GM18502 (cell line): ENCODE measurements at regions not wholly inside any gene's neighbourhood (a gene's known extent, or its start where the extent isn't known, plus 50 kb on each side); places are given as distances from the start of the nearest gene placed in this dataset.
A peak's percentile ranks its signal among the peaks of the same experiment; 100 is the strongest.
"Not testable (repeated sequence)": the region's sequence is repeated elsewhere in the genome, so short reads cannot be mapped to it uniquely, and the experiment has no call there.

ENCODE experiments used
- ATAC-seq: cut with Tn5 transposase; IDR thresholded peaks from one replicate; pipeline ENCODE4 v1.9.1; 2021; ENCODE audit warnings: mild to moderate bottlenecking; ENCODE audit not compliant: unreplicated experiment, poor library complexity

DNA sequence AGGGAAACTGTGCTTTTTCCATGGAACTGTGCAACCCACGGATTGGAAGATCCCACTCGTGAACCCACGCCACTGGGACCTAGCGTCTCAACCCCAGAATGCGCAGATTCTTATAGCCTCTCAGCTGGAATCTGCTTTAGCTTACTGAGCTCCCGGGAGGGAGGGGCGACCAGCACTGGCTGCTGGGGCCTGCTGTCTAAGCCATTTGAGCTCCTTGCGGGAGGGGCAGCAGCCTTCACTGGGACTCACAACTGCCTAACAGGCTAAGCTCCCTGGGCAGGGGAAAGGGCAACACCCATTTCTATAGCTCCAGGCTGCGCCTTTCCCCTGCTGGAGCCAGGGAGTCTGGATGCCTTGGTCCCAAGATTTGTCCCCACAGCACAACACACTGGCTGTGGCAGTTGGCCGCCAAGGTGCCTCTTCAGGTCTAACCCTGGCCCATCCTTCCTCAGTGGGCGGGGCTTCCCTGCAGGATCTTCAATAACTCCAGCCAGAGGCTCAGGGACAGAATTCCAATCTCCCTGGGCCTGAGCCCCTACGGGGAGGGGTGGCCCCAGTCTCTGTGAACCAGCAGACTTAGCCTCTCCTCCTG is 451.7 kb upstream of the PITX2 start:
- ATAC-seq = no peak

DNA sequence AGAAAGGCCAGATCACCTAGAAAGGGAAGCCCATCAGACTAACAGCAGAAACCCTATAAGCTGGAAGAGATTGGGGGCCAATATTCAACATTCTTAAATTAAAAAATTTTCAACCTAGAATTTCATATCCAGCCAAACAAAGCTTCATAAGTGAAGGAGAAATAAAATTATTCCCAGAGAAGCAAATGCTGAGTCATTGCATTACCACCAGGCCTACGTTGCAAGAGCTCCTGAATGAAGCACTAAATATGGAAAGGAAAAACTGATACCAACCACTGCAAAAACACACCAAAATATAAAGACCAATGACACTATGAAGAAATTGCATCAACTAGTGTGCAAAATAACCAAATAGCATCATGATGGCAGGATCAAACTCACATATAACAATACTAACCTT is 453.4 kb upstream of the PITX2 start:
- not testable (repeated sequence) for ATAC-seq

DNA sequence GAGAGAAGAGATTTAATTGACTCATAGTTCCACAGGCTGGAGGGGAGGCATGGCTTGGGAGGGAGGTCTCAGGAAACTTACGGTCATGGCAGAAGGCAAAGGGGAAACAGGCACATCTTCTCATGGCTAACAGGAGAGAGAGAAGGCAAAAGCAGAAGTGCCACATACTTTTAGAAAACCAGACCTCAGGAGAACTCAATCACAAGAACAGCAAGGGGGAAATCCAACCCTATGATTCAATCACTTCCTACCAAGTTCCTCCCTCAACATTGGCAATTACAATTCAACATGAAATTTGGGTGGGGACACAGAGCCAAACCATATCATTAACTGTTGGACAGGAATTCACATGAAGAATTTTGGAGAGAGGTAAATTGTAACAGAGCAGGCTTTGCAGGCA is 485.3 kb upstream of the PITX2 start:
- no peak for ATAC-seq

DNA sequence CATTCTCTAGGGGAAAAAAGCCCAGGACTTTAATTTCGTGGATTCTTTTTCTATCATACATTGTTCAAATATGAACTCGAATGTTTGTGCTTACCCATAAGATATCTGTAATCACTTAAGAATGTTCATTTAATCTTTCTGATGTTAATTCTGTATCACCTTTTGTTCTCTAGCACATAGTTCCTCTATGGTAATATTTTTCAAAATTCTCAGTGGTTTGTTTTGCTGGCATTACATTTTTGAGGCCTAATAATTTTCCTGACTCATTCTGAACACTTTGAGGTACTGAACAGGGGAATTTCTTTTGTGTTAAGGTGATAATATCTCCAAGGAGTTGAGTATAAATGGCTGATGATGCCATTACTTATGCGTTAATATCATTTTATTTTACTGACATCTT is 490.7 kb upstream of the PITX2 start:
- ATAC-seq = no peak

DNA sequence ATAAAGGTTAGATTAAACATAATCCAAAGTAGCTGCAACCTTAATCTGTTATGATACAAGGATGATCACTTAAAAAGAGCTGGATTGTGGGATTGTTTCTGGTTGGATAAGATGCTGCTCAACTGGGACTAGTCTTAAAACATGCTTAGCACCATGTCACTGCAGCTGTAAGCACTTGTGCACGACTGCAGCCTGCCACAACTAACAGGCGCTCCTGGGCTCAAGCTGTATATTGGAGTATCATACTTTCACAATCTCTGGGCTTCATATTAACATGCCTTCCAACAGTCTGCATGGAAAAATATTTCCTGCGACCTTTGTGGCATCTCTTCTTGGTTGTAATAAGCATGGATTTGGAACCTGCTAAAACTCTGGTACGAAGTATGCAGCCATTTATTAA is 493.0 kb upstream of the PITX2 start:
- no peak for ATAC-seq

DNA sequence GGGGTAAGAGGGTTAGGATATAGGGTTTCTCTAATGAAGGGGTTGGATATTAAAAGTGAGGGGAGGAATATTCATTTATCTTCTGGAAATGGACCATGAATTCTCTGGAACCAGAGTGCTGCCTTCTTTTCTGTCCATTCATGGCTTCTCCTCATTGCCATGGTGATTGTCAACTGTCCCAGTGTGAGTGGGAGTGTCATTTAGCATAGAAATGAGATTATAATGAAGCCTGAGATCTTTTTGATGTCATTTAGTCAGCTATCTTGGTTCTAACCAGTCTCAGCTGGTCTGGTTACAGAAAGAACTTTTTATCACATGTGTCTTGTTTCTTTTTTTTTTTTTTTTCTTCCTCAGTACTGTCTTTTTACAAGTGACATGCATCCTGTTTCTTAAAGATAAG is 497.3 kb upstream of the PITX2 start:
- ATAC-seq = no peak

DNA sequence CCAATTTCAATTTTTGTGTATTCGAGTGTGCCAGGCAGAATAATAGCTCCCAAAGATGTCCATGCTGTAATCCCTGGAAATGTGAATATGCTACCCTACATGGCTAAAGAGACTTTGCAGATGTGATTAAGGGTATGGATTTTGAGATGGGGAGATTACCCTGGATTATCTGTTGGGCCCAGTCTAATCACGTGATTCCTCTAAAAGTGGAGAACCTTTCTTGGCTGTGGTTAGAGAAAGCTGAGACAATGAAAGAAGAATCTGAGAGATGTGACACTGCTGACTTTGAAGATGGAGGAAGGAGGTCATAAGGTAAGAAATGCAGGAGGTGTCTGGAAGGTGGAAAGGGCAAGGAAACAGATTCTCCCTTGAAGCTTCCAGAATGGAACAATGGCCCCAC is 503.5 kb upstream of the PITX2 start:
- no peak for ATAC-seq

DNA sequence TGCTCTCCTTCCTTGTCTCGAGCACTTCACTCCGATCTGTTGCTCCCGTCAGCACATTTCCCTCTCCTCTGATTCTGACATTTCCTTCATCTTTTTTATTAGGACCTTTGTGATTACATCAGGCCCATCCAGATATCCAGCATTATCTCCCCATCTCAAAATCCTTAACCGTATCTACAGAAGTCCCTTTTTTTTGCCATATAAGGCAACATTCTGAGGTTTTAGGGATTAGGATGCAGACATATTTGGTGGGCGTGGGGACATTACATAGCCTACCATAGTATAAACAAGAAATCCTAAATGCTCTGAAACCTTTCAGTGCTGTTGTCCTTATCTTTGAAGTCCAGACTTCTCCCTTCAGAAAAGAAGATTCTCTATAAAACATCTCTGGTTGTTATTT is 505.0 kb upstream of the PITX2 start:
- no peak for ATAC-seq

DNA sequence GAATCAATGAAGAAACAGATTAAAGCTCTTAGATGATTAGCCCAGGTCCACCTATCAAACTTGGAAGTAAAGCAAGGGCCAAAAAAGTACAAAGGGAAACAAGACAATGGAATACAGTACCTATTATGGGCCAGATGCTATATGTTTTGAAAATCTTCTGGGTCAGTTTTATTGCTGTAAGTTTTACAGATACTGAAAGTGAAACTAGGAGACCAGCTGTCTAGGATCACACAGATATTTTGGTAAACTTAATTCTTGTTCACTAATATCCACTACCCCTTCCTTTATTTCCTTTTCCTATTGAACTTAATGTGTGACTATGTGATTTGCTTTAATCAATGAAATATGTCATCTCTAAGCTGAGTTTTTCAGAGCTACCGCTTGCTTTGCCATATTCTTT is 505.4 kb upstream of the PITX2 start:
- peak; percentile 68 for ATAC-seq

DNA sequence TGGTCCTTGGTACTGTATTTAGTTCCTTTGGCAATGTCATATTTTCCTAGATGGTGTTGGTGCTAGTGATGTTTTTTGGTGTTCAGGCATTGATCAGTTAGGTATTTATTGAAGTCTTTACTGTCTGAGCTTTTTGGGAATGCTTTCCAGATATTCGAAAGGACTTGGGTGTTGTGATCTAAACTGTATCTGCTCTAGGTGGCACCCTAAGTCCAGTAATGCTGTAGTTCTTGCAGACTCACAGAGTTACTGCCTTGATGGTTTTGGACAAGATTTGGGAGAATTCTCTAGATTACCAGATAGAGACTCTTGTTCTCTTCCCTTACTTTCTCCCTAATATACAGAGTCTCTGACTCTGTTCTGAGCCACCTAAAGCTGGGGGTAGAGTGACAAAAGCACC is 513.6 kb upstream of the PITX2 start:
- no peak for ATAC-seq

DNA sequence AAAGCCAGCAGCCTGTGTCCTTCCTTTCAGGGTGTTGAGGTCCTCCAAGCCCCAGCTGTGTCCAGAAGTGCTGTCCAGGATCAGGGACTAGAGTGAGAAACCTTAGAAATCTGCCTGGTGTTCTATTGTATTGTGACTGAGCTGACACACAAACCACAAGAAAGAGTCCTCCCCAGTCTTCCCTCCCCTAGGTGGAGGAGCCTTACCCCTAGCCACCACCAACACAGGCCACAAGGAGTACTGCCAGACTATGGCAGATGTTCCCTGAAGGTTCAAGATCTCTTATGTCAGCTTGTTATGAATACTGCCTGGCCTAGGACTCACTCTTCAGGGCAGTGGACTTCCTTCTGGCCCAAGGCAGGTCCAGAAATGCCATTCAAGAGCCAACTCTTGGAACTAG is 514.1 kb upstream of the PITX2 start:
- ATAC-seq = no peak

DNA sequence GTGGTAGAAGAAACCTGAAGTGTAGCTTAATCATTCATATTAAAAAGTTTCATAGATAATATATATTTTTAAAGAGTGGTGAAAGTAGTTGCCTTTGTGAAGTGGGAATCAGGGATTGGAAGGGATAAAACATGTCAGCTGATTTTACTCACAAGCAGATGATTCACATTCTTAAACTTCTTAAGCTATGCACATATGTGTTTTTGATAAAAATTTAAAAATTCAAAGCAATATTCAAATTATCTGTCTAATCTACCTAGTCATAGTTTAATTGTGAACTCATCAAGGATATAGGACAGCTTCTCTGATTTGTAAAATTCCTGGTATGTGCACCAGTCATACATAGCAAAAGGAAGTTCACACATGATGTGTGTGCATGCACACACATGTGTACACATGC is 520.6 kb upstream of the PITX2 start:
- ATAC-seq = no peak

DNA sequence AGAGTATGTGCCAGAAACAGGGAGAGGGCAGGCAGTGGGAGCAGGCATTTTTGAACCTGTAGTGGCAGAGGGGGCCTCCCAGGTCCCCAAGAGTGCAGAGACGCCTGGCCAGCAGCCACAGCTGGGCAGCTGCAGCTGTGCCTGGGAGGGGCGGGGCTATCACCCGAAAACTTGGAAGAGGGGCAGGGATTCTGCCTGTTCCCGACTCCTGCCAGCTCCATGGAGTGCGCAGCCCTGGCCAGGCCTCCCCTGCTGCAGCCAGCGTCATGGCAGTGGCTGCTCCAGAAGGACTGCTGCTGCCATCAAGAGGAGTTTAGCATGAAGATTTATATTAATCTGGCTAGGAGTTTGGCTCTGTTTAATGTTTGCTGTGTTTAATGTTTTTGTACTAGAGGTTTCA is 532.1 kb upstream of the PITX2 start:
- no peak for ATAC-seq

DNA sequence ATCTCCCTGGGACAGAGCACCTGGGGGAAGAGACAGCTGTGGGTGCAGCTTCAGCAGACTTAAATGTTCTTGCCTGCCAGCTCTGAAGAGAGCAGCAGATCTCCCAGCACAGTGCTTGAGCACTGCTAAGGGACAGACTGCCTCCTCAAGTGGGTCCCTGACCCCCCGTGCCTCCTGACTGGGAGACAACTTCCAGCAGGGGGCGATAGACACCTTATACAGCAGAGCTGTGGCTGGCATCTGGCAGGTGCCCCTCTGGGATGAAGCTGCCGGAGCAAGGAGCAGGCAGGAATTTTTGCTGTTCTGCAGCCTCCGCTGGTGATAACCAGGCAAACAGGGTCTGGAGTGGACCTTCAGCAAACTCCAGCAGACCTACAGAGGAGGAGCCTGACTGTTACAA is 541.7 kb upstream of the PITX2 start:
- ATAC-seq = not testable (repeated sequence)

DNA sequence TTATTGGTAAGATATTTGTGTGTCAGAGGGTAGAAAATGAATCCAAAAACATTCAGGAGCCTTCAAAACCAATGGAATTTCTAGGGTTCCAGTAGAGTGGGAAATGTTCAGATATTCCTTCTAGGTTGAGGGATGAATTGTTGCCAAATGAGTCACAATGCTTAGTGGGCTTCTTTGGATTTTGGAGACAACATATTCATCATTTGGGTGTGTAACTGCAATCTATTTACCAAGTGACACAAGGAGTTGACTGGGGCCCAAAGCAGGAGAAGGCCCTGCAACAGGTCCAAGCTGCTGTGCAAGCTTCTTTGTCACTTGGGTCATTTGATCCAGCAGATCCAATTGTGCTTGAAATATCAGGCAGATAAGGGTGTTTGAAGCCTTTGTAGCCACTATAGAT is 551.5 kb upstream of the PITX2 start:
- no peak for ATAC-seq

DNA sequence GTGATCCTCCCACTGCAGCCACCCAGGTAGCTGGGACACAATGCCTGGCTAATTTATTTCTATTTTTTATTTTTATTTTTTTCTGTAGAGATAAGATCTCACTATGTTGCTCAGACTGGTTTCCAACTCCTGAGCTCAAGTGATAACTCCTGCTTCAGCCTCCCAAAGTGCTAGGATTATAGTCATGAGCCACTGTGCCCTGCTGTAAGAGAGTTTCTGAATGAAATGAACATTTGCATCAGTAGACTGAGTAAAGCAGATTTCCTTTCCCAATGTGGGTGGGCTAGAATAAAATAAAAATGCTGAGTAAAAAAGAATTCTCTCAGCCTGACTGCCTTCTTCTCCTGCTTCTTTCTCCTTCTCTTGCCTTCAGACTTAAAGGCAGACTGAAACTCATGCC is 555.4 kb upstream of the PITX2 start:
- ATAC-seq = no peak

DNA sequence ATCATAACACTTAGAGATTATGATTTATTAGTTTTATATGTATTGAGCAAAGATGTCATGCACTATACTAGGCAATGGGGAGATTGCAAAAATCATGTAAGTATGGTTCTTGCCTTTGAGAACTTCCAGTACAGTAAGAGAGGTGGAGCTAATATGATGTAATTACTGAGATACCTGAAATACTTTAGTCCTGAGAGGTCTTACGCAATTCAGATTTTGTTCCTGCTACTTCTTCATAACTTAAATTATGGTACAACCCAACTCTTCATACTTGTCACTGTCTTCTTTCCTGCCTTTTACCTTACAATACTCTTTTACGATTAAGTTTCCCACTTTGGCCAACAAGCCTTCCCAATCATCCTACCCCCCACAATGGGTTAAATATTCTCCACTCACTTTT is 564.2 kb upstream of the PITX2 start:
- no peak for ATAC-seq

DNA sequence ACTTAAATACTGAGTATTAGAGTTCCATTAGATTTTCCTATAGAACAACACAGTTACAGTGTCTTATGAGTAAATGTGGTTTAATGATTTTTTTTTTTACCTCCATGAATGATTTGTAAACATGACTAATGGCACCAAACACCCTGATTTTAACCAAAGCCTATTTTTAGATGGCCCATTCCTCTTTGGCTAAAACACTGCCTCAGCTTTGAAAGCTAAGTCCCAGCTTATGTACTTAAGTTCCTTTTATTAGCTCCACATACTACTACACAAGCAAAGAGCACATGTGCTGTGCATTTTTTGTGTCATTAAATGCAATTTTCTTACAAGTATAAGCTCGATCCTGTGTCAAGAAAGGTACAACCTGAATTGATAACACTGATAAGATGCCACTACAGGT is 575.6 kb upstream of the PITX2 start:
- ATAC-seq = no peak

DNA sequence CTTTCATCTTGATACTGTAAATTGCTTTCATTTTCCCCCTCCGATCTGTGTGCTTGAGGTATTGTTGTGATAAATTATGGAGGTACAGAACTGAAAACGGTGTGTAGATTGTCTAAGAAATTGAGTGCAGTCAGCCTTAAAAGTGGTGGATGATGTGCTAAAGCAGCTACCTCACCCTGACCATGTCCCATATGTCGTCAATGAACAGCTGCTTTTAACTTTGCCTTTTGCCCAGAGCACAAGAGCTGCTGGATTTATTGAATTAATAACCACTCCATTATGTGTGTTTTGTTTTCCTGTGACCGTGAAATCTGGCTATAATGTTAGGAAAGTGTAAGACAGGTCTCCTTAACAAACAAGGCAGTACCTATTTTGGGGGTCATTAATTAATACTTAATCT is 581.9 kb upstream of the PITX2 start:
- ATAC-seq = no peak

DNA sequence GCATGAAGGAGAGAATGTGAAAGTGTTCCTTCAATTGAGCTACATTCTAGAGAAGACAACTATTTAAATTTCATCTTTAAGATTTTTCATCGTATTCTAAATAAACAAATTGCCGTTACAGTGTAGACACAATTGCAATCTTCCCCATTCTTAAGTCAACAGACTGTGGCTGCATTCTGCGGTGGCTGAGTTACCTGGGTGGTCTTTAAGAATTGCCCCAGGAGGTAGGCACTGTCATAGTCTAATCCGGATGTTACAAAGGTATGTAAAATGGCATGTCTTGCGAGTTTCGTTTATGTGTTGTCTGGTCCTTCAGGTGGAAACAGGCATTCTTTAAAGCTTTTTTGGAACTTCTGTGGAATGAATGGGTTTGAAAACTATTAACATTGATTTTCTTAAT is 586.1 kb upstream of the PITX2 start:
- no peak for ATAC-seq

DNA sequence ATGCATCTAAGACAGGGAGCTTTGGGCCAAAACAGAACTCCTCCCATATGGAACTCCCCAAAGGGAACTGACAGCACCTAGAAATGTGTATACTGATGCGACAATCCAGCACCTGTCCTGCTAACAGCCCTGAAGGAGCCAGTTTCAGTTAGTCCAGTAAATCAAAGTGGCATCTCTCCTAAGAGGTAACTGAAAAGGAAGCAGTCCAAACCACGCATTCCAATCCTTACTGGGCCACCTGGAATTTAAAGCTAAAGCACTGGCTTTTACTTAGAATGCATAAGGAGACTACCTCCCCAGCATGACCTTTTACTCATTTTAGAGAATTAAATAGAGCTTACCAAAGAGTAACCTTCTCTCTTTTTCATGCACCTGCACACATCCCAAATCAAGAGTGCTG is 586.8 kb upstream of the PITX2 start:
- no peak for ATAC-seq

DNA sequence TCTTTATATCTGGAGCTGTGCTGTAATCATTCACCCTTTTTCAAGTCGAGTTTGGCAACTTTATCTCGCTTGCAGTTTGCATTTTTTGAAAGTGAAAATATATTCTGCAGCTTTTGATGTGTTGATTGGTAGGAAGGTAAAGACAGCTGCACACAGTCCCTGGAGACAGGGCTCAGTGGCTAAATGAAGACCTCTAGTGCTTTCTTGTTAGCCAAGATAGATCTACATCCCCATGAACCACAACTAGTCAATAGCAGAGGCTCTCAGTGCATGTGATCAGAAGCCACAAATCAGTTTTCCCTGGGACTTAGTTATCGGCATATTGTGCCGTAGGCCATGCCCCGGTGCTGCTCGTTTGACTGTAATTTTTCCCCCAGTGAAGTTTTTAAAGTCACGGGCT is 587.7 kb upstream of the PITX2 start:
- ATAC-seq = no peak

DNA sequence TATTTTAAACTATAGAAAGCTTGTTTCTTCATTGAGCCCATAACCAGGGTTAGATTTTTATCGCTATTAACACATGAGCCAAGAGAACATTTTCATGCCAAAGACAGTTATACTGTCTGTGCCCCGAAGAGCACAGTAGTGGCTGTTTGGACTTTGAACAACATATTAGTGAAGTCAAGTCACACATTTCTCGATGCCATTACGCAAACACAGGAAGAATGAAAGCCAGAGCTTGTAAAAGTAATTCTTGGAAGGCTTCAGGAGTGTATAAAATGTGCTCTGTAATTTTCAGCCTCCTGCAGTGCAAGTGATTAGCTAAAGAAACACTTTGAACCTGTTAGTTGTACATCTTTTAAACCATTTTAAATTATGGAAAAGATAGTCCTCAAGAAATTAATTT is 590.7 kb upstream of the PITX2 start:
- no peak for ATAC-seq
